ENCODE measurements at regions not wholly inside any gene's neighbourhood (a gene's known extent, or its start where the extent isn't known, plus 50 kb on each side); places are given as distances from the start of the nearest gene placed in this dataset.

DNA sequence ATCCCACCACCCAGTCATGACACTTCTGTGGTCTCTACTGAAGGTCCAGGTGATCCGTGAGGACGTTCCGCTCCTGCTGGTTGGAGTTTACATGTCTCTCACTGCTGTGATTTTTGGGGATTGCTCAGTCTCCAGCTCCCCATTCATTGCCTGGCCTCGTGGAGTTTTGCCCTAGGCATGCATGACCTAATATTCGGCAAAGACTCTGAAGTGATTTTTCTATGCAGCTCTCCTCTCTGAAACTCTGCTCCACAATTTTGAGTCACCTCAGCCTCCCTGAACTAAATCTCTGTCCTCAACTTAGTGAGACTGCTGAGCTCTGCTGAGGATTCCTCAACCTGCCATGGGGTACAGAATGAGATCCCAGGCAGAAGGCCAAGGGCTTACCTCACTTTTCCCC lies 174.4 kb upstream of the FGGY start:
- TF ChIP-seq, protein P1, sequence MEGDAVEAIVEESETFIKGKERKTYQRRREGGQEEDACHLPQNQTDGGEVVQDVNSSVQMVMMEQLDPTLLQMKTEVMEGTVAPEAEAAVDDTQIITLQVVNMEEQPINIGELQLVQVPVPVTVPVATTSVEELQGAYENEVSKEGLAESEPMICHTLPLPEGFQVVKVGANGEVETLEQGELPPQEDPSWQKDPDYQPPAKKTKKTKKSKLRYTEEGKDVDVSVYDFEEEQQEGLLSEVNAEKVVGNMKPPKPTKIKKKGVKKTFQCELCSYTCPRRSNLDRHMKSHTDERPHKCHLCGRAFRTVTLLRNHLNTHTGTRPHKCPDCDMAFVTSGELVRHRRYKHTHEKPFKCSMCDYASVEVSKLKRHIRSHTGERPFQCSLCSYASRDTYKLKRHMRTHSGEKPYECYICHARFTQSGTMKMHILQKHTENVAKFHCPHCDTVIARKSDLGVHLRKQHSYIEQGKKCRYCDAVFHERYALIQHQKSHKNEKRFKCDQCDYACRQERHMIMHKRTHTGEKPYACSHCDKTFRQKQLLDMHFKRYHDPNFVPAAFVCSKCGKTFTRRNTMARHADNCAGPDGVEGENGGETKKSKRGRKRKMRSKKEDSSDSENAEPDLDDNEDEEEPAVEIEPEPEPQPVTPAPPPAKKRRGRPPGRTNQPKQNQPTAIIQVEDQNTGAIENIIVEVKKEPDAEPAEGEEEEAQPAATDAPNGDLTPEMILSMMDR (IDR thresholded peaks at IDR 0.05), result no peak
- TF ChIP-seq POLR2A (IDR thresholded peaks at IDR 0.05), result no peak

Data from lower leg skin (tissue), 3 donors.